GM18511 (cell line): ENCODE measurements at regions not wholly inside any gene's neighbourhood (a gene's known extent, or its start where the extent isn't known, plus 50 kb on each side); places are given as distances from the start of the nearest gene placed in this dataset.
"Not testable (repeated sequence)": the region's sequence is repeated elsewhere in the genome, so short reads cannot be mapped to it uniquely, and the experiment has no call there.

Source experiments
- ATAC-seq: cut with Tn5 transposase; IDR thresholded peaks from one replicate; pipeline ENCODE4 v1.9.1; 2021; ENCODE audit warnings: mild to moderate bottlenecking, moderate library complexity; ENCODE audit not compliant: unreplicated experiment

- no peak for ATAC-seq
Observed at GRCh38 chr18:54433368-54433767, 75.7 kb downstream of the C18orf54 start.

- no peak for ATAC-seq
Observed at GRCh38 chr18:54433857-54434256, 76.2 kb downstream of the C18orf54 start.

GRCh38 chr18:54434453-54434852 is 76.7 kb downstream of the C18orf54 start:
- no peak for ATAC-seq

GRCh38 chr18:54436501-54436900 is 78.8 kb downstream of the C18orf54 start:
- no peak for ATAC-seq

- no peak for ATAC-seq
Observed at GRCh38 chr18:54440292-54440691, 82.6 kb downstream of the C18orf54 start.

GRCh38 chr18:54444319-54444914 is 86.7 kb downstream of the C18orf54 start:
- peak; percentile 86 for ATAC-seq

GRCh38 chr18:54453996-54454395 is 96.3 kb downstream of the C18orf54 start:
- no peak for ATAC-seq

- ATAC-seq: no peak
Observed at GRCh38 chr18:54465502-54465901, 107.8 kb downstream of the C18orf54 start.

- no peak for ATAC-seq
Observed at GRCh38 chr18:54466248-54467005, 108.7 kb downstream of the C18orf54 start.

- ATAC-seq: no peak
Observed at GRCh38 chr18:54479365-54479764, 111.7 kb upstream of the DYNAP start.

GRCh38 chr18:54480616-54481015 is 110.4 kb upstream of the DYNAP start:
- ATAC-seq: no peak

GRCh38 chr18:54502451-54502850 is 88.6 kb upstream of the DYNAP start:
- not testable (repeated sequence) for ATAC-seq

- no peak for ATAC-seq
Observed at GRCh38 chr18:54503131-54503894, 87.7 kb upstream of the DYNAP start.

- ATAC-seq: no peak
Observed at GRCh38 chr18:54506516-54507261, 84.4 kb upstream of the DYNAP start.

GRCh38 chr18:54509793-54510192 is 81.3 kb upstream of the DYNAP start:
- no peak for ATAC-seq

- ATAC-seq: no peak
Observed at GRCh38 chr18:54515149-54515548, 75.9 kb upstream of the DYNAP start.

- ATAC-seq: no peak
Observed at GRCh38 chr18:54517521-54517920, 73.5 kb upstream of the DYNAP start.

GRCh38 chr18:54521846-54522245 is 69.2 kb upstream of the DYNAP start:
- no peak for ATAC-seq

GRCh38 chr18:54528942-54529376 is 62.1 kb upstream of the DYNAP start:
- ATAC-seq: no peak

- no peak for ATAC-seq
Observed at GRCh38 chr18:54529444-54529843, 61.6 kb upstream of the DYNAP start.

- no peak for ATAC-seq
Observed at GRCh38 chr18:54530285-54530684, 60.8 kb upstream of the DYNAP start.
